ENCODE measurements at regions not wholly inside any gene's neighbourhood (a gene's known extent, or its start where the extent isn't known, plus 50 kb on each side); places are given as distances from the start of the nearest gene placed in this dataset.

GRCh38 chr19:28454083-28454482 is 758.9 kb downstream of the UQCRFS1 start:
- TF ChIP-seq, protein P1, sequence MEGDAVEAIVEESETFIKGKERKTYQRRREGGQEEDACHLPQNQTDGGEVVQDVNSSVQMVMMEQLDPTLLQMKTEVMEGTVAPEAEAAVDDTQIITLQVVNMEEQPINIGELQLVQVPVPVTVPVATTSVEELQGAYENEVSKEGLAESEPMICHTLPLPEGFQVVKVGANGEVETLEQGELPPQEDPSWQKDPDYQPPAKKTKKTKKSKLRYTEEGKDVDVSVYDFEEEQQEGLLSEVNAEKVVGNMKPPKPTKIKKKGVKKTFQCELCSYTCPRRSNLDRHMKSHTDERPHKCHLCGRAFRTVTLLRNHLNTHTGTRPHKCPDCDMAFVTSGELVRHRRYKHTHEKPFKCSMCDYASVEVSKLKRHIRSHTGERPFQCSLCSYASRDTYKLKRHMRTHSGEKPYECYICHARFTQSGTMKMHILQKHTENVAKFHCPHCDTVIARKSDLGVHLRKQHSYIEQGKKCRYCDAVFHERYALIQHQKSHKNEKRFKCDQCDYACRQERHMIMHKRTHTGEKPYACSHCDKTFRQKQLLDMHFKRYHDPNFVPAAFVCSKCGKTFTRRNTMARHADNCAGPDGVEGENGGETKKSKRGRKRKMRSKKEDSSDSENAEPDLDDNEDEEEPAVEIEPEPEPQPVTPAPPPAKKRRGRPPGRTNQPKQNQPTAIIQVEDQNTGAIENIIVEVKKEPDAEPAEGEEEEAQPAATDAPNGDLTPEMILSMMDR (IDR thresholded peaks at IDR 0.05; ENCODE audit: extremely low read depth in 1 of 2, insufficient read depth in 1 of 2, low read depth in 1 of 2, low read length in 2 of 2), result no peak
- TF ChIP-seq POLR2AphosphoS5 (IDR thresholded peaks at IDR 0.05; ENCODE audit: insufficient read depth, low read depth, low read length) (no peak), POLR2A (IDR thresholded peaks at IDR 0.05; ENCODE audit: low read depth, low read length) (no peak), JUN (IDR thresholded peaks at IDR 0.05; ENCODE audit: borderline replicate concordance, insufficient read depth, insufficient read length, low read depth) (no peak), EZH2 (IDR thresholded peaks at IDR 0.05; ENCODE audit: borderline replicate concordance, low read depth, low read length, severe bottlenecking) (no peak), MAX (IDR thresholded peaks at IDR 0.05; ENCODE audit: insufficient read depth, insufficient read length) (no peak), FOS (IDR thresholded peaks at IDR 0.05; ENCODE audit: borderline replicate concordance, insufficient read depth, low read length) (no peak), MYC (IDR thresholded peaks at IDR 0.05; ENCODE audit: low read depth, low read length) (no peak), GATA2 (IDR thresholded peaks at IDR 0.05; ENCODE audit: insufficient read depth, insufficient read length, low read depth, low read length) (no peak)

Measured in endothelial cell of umbilical vein (primary cell).